ENCODE measurements at regions not wholly inside any gene's neighbourhood (a gene's known extent, or its start where the extent isn't known, plus 50 kb on each side); places are given as distances from the start of the nearest gene placed in this dataset.

GRCh38 chr2:83703598-83703997 is 755.5 kb downstream of the SUCLG1 start:
- TF ChIP-seq LARP7 (IDR thresholded peaks at IDR 0.05), result no peak
- no peak for TF ChIP-seq RBBP5 (conservative IDR thresholded peaks at IDR 0.05)
- no peak for TF ChIP-seq YY1 (IDR thresholded peaks at IDR 0.05; ENCODE audit: low read depth, low read length)
- TF ChIP-seq ASH2L (IDR thresholded peaks at IDR 0.05; ENCODE audit: borderline replicate concordance, low read depth), result no peak
- no peak for TF ChIP-seq USF2 (IDR thresholded peaks at IDR 0.05; ENCODE audit: borderline replicate concordance, low read depth, low read length)
- no peak for TF ChIP-seq EZH2 (IDR thresholded peaks at IDR 0.05; ENCODE audit: borderline replicate concordance, control insufficient read depth, low read depth, low read length)
- no peak for TF ChIP-seq CHD2 (IDR thresholded peaks at IDR 0.05; ENCODE audit: borderline replicate concordance, low read depth, low read length)
- TF ChIP-seq, protein P1, sequence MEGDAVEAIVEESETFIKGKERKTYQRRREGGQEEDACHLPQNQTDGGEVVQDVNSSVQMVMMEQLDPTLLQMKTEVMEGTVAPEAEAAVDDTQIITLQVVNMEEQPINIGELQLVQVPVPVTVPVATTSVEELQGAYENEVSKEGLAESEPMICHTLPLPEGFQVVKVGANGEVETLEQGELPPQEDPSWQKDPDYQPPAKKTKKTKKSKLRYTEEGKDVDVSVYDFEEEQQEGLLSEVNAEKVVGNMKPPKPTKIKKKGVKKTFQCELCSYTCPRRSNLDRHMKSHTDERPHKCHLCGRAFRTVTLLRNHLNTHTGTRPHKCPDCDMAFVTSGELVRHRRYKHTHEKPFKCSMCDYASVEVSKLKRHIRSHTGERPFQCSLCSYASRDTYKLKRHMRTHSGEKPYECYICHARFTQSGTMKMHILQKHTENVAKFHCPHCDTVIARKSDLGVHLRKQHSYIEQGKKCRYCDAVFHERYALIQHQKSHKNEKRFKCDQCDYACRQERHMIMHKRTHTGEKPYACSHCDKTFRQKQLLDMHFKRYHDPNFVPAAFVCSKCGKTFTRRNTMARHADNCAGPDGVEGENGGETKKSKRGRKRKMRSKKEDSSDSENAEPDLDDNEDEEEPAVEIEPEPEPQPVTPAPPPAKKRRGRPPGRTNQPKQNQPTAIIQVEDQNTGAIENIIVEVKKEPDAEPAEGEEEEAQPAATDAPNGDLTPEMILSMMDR (IDR thresholded peaks at IDR 0.05 in 2 of 3, conservative IDR thresholded peaks at IDR 0.05 in 1 of 3; ENCODE audit: control insufficient read depth in 2 of 3, extremely low read depth in 1 of 3, insufficient read depth in 1 of 3, low read depth in 3 of 3, low read length in 3 of 3), result no peak
- no peak for TF ChIP-seq ELK1 (IDR thresholded peaks at IDR 0.05; ENCODE audit: low read depth, low read length)
